Neuronal stem cell (in vitro differentiated cells): ENCODE measurements at regions not wholly inside any gene's neighbourhood (a gene's known extent, or its start where the extent isn't known, plus 50 kb on each side); places are given as distances from the start of the nearest gene placed in this dataset.

ENCODE experiments used
- DNase-seq: peaks from one replicate; pipeline ENCODE4 v3.0.0-alpha.2; 2013; ENCODE audit warnings: low spot score
- H2AFZ ChIP-seq: one replicate; pipeline ENCODE4 v1.6.1; 2013; ENCODE audit warnings: mild to moderate bottlenecking, low read length, inconsistent platforms
- H2AK5ac ChIP-seq: 2 replicates; pipeline ENCODE4 v1.6.1; 2013; ENCODE audit warnings: low read depth, mild to moderate bottlenecking, inconsistent platforms, low read length, moderate library complexity, mixed read lengths
- H2BK120ac ChIP-seq: 2 replicates; pipeline ENCODE4 v1.6.1; 2013; ENCODE audit warnings: low read depth, mild to moderate bottlenecking, inconsistent platforms, low read length, moderate library complexity, mixed read lengths
- H2BK12ac ChIP-seq: one replicate; pipeline ENCODE4 v1.6.1; 2013; ENCODE audit warnings: low read length, inconsistent platforms
- H2BK15ac ChIP-seq: 2 replicates; pipeline ENCODE4 v1.6.1; 2013; ENCODE audit warnings: mild to moderate bottlenecking, low read length, inconsistent platforms, mixed read lengths
- H2BK5ac ChIP-seq: one replicate; pipeline ENCODE4 v1.6.1; 2013; ENCODE audit warnings: inconsistent platforms, mild to moderate bottlenecking, low read length, moderate library complexity
- H3K14ac ChIP-seq: one replicate; pipeline ENCODE4 v1.6.1; 2013; ENCODE audit warnings: low read length, inconsistent platforms
- H3K18ac ChIP-seq: 2 replicates; pipeline ENCODE4 v1.6.1; 2013; ENCODE audit warnings: low read length, inconsistent platforms
- H3K23ac ChIP-seq: 2 replicates; pipeline ENCODE4 v1.6.1; 2013; ENCODE audit warnings: low read depth, mild to moderate bottlenecking, mixed read lengths, low read length, inconsistent platforms; ENCODE audit not compliant: poor library complexity
- H3K27ac ChIP-seq: replicated peaks from 3 replicates; pipeline ENCODE4 v1.5.1; 2013; ENCODE audit warnings: low read length, inconsistent platforms
- H3K27me3 ChIP-seq, 3 experiments: 2 replicates each; pipeline ENCODE4 v1.6.1; 2013; ENCODE audit warnings: low read length in 3 of 3, mild to moderate bottlenecking in 2 of 3, inconsistent platforms in 1 of 3, low read depth in 1 of 3, mixed read lengths in 1 of 3, moderate library complexity in 1 of 3; ENCODE audit not compliant: control insufficient read depth in 3 of 3, insufficient read depth in 3 of 3
- H3K36me3 ChIP-seq, 2 donors: replicated peaks in 1 of 2; 2 replicates each; pipeline ENCODE4 v1.6.1; 2013; ENCODE audit warnings: low read length in 2 of 2; ENCODE audit not compliant: control insufficient read depth in 2 of 2, insufficient read depth in 2 of 2
- H3K4ac ChIP-seq: 2 replicates; pipeline ENCODE4 v1.6.1; 2013; ENCODE audit warnings: inconsistent platforms, mild to moderate bottlenecking, low read length, moderate library complexity
- H3K4me1 ChIP-seq, 2 donors: 1 replicate in 1 of 2; 2 replicates in 1 of 2; pipeline ENCODE4 v1.6.1; 2013; ENCODE audit warnings: low read length in 2 of 2, low read depth in 1 of 2; ENCODE audit not compliant: control insufficient read depth in 2 of 2, insufficient read depth in 1 of 2
- H3K4me2 ChIP-seq: one replicate; pipeline ENCODE4 v1.6.1; 2013; ENCODE audit warnings: mild to moderate bottlenecking, low read length, inconsistent platforms; ENCODE audit not compliant: insufficient read depth, poor library complexity, severe bottlenecking
- H3K4me3 ChIP-seq, 2 donors: 2 replicates each; pipeline ENCODE4 v1.5.1; 2013; ENCODE audit warnings: low read length in 2 of 2, mild to moderate bottlenecking in 2 of 2, inconsistent platforms in 1 of 2, moderate library complexity in 1 of 2
- H3K79me1 ChIP-seq: one replicate; pipeline ENCODE4 v1.6.1; 2013; ENCODE audit warnings: low read depth, mild to moderate bottlenecking, inconsistent platforms, low read length, moderate library complexity
- H3K9ac ChIP-seq: one replicate; pipeline ENCODE4 v1.6.1; 2013; ENCODE audit warnings: mild to moderate bottlenecking, low read depth, low read length, inconsistent platforms; ENCODE audit not compliant: poor library complexity
- H3K9me3 ChIP-seq, 2 donors: replicated peaks in 1 of 2; 2 replicates each; pipeline versions ENCODE3 to v1.6.1; 2013; ENCODE audit warnings: low read length in 2 of 2, mild to moderate bottlenecking in 2 of 2, inconsistent platforms in 1 of 2, low read depth in 1 of 2, mixed read lengths in 1 of 2, moderate library complexity in 1 of 2; ENCODE audit not compliant: control insufficient read depth in 2 of 2, insufficient read depth in 1 of 2
- H4K8ac ChIP-seq: one replicate; pipeline ENCODE4 v1.6.1; 2013; ENCODE audit warnings: low read depth, mild to moderate bottlenecking, inconsistent platforms, low read length, moderate library complexity
- H4K91ac ChIP-seq: one replicate; pipeline ENCODE4 v1.6.1; 2013; ENCODE audit warnings: low read length, low read depth, mild to moderate bottlenecking, inconsistent platforms; ENCODE audit not compliant: poor library complexity
- WGBS, 2 donors: extraction: QIAGEN DNeasy Blood & Tissue Kit; methylation state at CpG; one replicate each; pipeline ENCODE4 v1.1.7; 2013; ENCODE audit warnings: missing lambda C conversion rate in 2 of 2, mixed read lengths in 1 of 2; ENCODE audit not compliant: insufficient read length in 2 of 2, insufficient replicate concordance in 1 of 2; ENCODE audit errors: extremely low coverage in 2 of 2; 5-methylcytosine and 5-hydroxymethylcytosine counted together

- Histone ChIP-seq H3K14ac (no peak overlapping the region), H2BK120ac (no peak overlapping the region), H3K18ac (no peak overlapping the region), H3K4me3 (no peak overlapping the region), H3K36me3 (no peaks in the 10 kb centered on the region), H3K9ac (no peak overlapping the region), H2AK5ac (no peak overlapping the region), H4K8ac (no peak overlapping the region), H3K4ac (no peak overlapping the region), H2BK12ac (no peak overlapping the region), H3K27ac (no peak overlapping the region), H3K9me3 (no peaks in the 10 kb centered on the region), H3K23ac (no peak overlapping the region), H2AFZ (no peak overlapping the region), H3K79me1 (no peaks in the 10 kb centered on the region), H3K27me3 (no peaks in the 10 kb centered on the region), H3K4me2 (no peak overlapping the region), H4K91ac (no peak overlapping the region), H3K4me1 (no peaks in the 10 kb centered on the region), H2BK5ac (no peak overlapping the region), H2BK15ac (no peak overlapping the region)
- DNase-seq = no peak
- WGBS, 2 donors = no CpG with 5 or more reads among the region's 2 CpGs
Measured at GRCh38 chr4:126250006-126250405, 935.3 kb downstream of the FAT4 start.

- H3K18ac ChIP-seq = no peak overlapping the region
- DNase-seq = no peak
Measured at GRCh38 chr4:126251169-126251568, 936.4 kb downstream of the FAT4 start.

GRCh38 chr4:126262665-126263064 is 947.9 kb downstream of the FAT4 start:
- no peak for DNase-seq

More at GRCh38 chr4:126251169-126251568, 936.4 kb downstream of the FAT4 start:
- no peak overlapping the region for H4K91ac ChIP-seq
- H2BK15ac ChIP-seq = no peak overlapping the region
- no peak overlapping the region for H2AK5ac ChIP-seq
- H3K4me1 ChIP-seq = no peaks in the 10 kb centered on the region
- no peak overlapping the region for H2AFZ ChIP-seq
- H3K4ac ChIP-seq = no peak overlapping the region
- no peak overlapping the region for H3K4me3 ChIP-seq
- H2BK5ac ChIP-seq = no peak overlapping the region
- no peaks in the 10 kb centered on the region for H3K36me3 ChIP-seq
- no peaks in the 10 kb centered on the region for H3K9me3 ChIP-seq
- H3K14ac ChIP-seq = no peak overlapping the region
- H3K27me3 ChIP-seq = no peaks in the 10 kb centered on the region
- no peak overlapping the region for H2BK12ac ChIP-seq
- H2BK120ac ChIP-seq = no peak overlapping the region
- no peaks in the 10 kb centered on the region for H3K79me1 ChIP-seq
- no peak overlapping the region for H3K4me2 ChIP-seq
- no peak overlapping the region for H3K23ac ChIP-seq
- H4K8ac ChIP-seq = no peak overlapping the region
- H3K27ac ChIP-seq = no peak overlapping the region
- H3K9ac ChIP-seq = no peak overlapping the region

DNA sequence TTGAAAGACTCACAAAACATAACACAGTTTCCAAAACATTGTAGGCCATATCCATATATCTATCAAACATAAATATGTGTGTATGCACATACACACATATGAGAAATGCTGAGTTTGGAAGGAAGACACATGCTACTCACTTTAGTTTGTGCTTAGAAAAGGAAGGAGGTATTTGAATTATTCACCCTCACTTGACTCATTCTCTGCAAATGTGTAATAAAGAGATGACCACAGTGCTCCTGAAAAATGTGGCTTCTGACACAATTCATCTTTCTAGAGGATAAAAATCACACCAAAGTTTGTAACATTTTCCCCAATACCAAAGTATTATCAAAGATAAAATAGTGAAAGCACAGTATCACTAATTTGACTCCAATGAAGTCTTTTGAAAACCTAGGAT is 950.1 kb downstream of the FAT4 start:
- no peak overlapping the region for H3K18ac ChIP-seq
- no peaks in the 10 kb centered on the region for H3K4me1 ChIP-seq
- H3K4me3 ChIP-seq = no peak overlapping the region
- H2AFZ ChIP-seq = no peak overlapping the region
- H3K23ac ChIP-seq = no peak overlapping the region
- H2BK12ac ChIP-seq = no peak overlapping the region
- no peaks in the 10 kb centered on the region for H3K27me3 ChIP-seq
- H3K27ac ChIP-seq = no peak overlapping the region
- H3K4me2 ChIP-seq = no peak overlapping the region
- H3K9ac ChIP-seq = no peak overlapping the region
- no peaks in the 10 kb centered on the region for H3K9me3 ChIP-seq
- no peak overlapping the region for H2BK15ac ChIP-seq
- no peaks in the 10 kb centered on the region for H3K36me3 ChIP-seq
- no peak overlapping the region for H2BK120ac ChIP-seq
- H2AK5ac ChIP-seq = no peak overlapping the region
- no peak overlapping the region for H3K4ac ChIP-seq
- H3K79me1 ChIP-seq = no peaks in the 10 kb centered on the region
- no peak overlapping the region for H2BK5ac ChIP-seq
- H4K91ac ChIP-seq = no peak overlapping the region
- no peak overlapping the region for H3K14ac ChIP-seq
- H4K8ac ChIP-seq = no peak overlapping the region
- no peak for DNase-seq

More at GRCh38 chr4:126262665-126263064, 947.9 kb downstream of the FAT4 start:
- no peaks in the 10 kb centered on the region for H3K36me3 ChIP-seq
- H3K9ac ChIP-seq = no peak overlapping the region
- no peak overlapping the region for H3K4me2 ChIP-seq
- H3K23ac ChIP-seq = no peak overlapping the region
- H2BK12ac ChIP-seq = no peak overlapping the region
- no peaks in the 10 kb centered on the region for H3K27me3 ChIP-seq
- H3K9me3 ChIP-seq = no peaks in the 10 kb centered on the region
- H3K14ac ChIP-seq = no peak overlapping the region
- no peak overlapping the region for H3K27ac ChIP-seq
- no peak overlapping the region for H2AFZ ChIP-seq
- H3K4me1 ChIP-seq = no peaks in the 10 kb centered on the region
- no peak overlapping the region for H3K4ac ChIP-seq
- no peak overlapping the region for H2BK15ac ChIP-seq
- no peak overlapping the region for H2BK120ac ChIP-seq
- H3K18ac ChIP-seq = no peak overlapping the region
- no peak overlapping the region for H4K91ac ChIP-seq
- WGBS, 2 donors = no CpG with 5 or more reads among the region's 2 CpGs
- H4K8ac ChIP-seq = no peak overlapping the region
- no peak overlapping the region for H2AK5ac ChIP-seq
- H3K4me3 ChIP-seq = no peak overlapping the region
- H2BK5ac ChIP-seq = no peak overlapping the region
- H3K79me1 ChIP-seq = no peaks in the 10 kb centered on the region
